IPS DF 6.9 (cell line): ENCODE measurements at regions not wholly inside any gene's neighbourhood (a gene's known extent, or its start where the extent isn't known, plus 50 kb on each side); places are given as distances from the start of the nearest gene placed in this dataset.

Experiments
- DNase-seq: peaks from one replicate; pipeline ENCODE4 v3.0.0-alpha.2; 2013; ENCODE audit warnings: low read depth, low spot score
- H3K27ac ChIP-seq: one replicate; pipeline ENCODE4 v1.5.1; 2013; ENCODE audit warnings: low read length, control low read depth
- H3K27me3 ChIP-seq: 2 replicates; pipeline ENCODE4 v1.6.1; 2013; ENCODE audit warnings: mild to moderate bottlenecking, low read length; ENCODE audit not compliant: control insufficient read depth, insufficient read depth
- H3K36me3 ChIP-seq: 2 replicates; pipeline ENCODE4 v1.6.1; 2013; ENCODE audit warnings: low read length; ENCODE audit not compliant: control insufficient read depth, insufficient read depth
- H3K4me1 ChIP-seq: 2 replicates; pipeline ENCODE4 v1.6.1; 2013; ENCODE audit warnings: low read length; ENCODE audit not compliant: control insufficient read depth, insufficient read depth
- H3K4me3 ChIP-seq: 2 replicates; pipeline ENCODE4 v1.5.1; 2013; ENCODE audit warnings: mild to moderate bottlenecking, low read length
- H3K9me3 ChIP-seq: 2 replicates; pipeline ENCODE4 v1.6.1; 2013; ENCODE audit warnings: low read length, inconsistent platforms; ENCODE audit not compliant: control insufficient read depth, insufficient read depth
- WGBS: extraction: QIAGEN DNeasy Blood & Tissue Kit; methylation state at CpG from one replicate; pipeline ENCODE4 v1.1.7; 2013; ENCODE audit warnings: mixed read lengths, missing lambda C conversion rate; ENCODE audit not compliant: insufficient read length, insufficient coverage; 5-methylcytosine and 5-hydroxymethylcytosine counted together

- Histone ChIP-seq H3K27ac (no peak overlapping the region), H3K9me3 (no peaks in the 10 kb centered on the region), H3K4me1 (no peaks in the 10 kb centered on the region), H3K36me3 (no peaks in the 10 kb centered on the region), H3K4me3 (no peak overlapping the region), H3K27me3 (no peaks in the 10 kb centered on the region)
- no CpG with 5 or more reads among the region's 1 CpG for WGBS
- DNase-seq: no peak
These were observed 71.3 kb downstream of the IRX5 start for GRCh38 chr16:55001931-55002330.

- no CpG with 5 or more reads among the region's 5 CpGs for WGBS
- Histone ChIP-seq H3K4me1 (no peaks in the 10 kb centered on the region), H3K36me3 (no peaks in the 10 kb centered on the region), H3K9me3 (no peaks in the 10 kb centered on the region), H3K27me3 (no peaks in the 10 kb centered on the region), H3K27ac (no peak overlapping the region), H3K4me3 (no peak overlapping the region)
- DNase-seq: no peak
These were observed 71.8 kb downstream of the IRX5 start for GRCh38 chr16:55002419-55002818.

GRCh38 chr16:55003306-55003705, 72.6 kb downstream of the IRX5 start:
- no CpG with 5 or more reads among the region's 2 CpGs for WGBS
- DNase-seq: no peak
- H3K36me3 ChIP-seq: no peaks in the 10 kb centered on the region

DNA sequence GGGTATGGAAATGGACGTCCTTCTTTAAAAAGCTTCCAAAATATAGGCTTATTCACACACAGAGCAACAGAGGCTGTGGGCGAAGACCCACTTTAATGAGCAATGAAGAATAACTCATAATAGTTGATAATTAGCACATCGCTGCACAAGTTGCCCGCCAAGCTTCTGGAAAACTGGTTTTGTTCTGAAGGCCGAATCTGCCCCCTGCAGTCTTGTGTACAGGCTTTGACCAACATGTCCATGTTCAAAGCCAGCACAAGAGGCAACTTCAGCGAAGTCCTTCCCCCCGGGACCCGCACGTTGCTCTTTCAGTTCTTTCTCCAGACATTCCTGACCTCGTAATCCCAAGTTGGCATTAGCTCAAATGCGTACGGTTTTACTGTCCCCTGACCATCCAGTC, 73.3 kb downstream of the IRX5 start:
- Histone ChIP-seq H3K9me3 (no peaks in the 10 kb centered on the region), H3K27ac (no peak overlapping the region), H3K4me1 (no peaks in the 10 kb centered on the region), H3K4me3 (no peak overlapping the region), H3K36me3 (no peaks in the 10 kb centered on the region), H3K27me3 (no peaks in the 10 kb centered on the region)
- DNase-seq: no peak
- WGBS: no CpG with 5 or more reads among the region's 12 CpGs

More at GRCh38 chr16:55003306-55003705, 72.6 kb downstream of the IRX5 start:
- Histone ChIP-seq H3K27ac (no peak overlapping the region), H3K4me3 (no peak overlapping the region), H3K4me1 (no peaks in the 10 kb centered on the region), H3K27me3 (no peaks in the 10 kb centered on the region), H3K9me3 (no peaks in the 10 kb centered on the region)

- no peak overlapping the region for H3K4me3 ChIP-seq
- no peaks in the 10 kb centered on the region for H3K4me1 ChIP-seq
- no peaks in the 10 kb centered on the region for H3K27me3 ChIP-seq
- WGBS: no CpG with 5 or more reads among the region's 8 CpGs
- no peaks in the 10 kb centered on the region for H3K36me3 ChIP-seq
- no peak overlapping the region for H3K27ac ChIP-seq
- no peaks in the 10 kb centered on the region for H3K9me3 ChIP-seq
- DNase-seq: no peak
These were observed 76.8 kb downstream of the IRX5 start for GRCh38 chr16:55007504-55007903.

- Histone ChIP-seq H3K9me3 (no peaks in the 10 kb centered on the region), H3K36me3 (no peaks in the 10 kb centered on the region), H3K27me3 (no peaks in the 10 kb centered on the region), H3K27ac (no peak overlapping the region), H3K4me3 (no peak overlapping the region), H3K4me1 (no peaks in the 10 kb centered on the region)
- DNase-seq: no peak
- WGBS: no CpG with 5 or more reads among the region's 15 CpGs
These were observed 78.3 kb downstream of the IRX5 start for GRCh38 chr16:55008836-55009510.

DNA sequence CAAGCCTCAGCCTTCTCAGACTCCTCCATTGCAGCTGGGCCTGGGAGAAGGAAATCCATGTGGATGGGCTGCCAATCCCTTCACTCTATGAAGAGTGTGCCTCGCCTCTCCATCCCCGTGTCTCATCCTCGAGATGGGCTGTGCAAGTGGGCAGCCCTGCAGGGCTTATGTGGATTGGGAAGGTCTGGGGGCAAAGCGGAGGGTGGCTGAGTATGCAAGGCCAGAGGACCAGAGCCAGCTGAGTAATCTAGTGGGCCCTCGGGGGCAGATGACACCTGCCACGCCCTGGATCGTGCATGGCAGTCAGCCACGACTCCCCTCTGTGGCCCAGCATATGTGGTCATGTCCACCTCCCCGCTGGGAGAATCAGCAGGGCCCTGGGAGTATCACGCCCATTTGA, 78.9 kb downstream of the IRX5 start:
- no peak for DNase-seq
- Histone ChIP-seq H3K9me3 (no peaks in the 10 kb centered on the region), H3K36me3 (no peaks in the 10 kb centered on the region), H3K27me3 (no peaks in the 10 kb centered on the region), H3K4me3 (no peak overlapping the region), H3K27ac (no peak overlapping the region), H3K4me1 (no peaks in the 10 kb centered on the region)
- WGBS: no CpG with 5 or more reads among the region's 10 CpGs

DNA sequence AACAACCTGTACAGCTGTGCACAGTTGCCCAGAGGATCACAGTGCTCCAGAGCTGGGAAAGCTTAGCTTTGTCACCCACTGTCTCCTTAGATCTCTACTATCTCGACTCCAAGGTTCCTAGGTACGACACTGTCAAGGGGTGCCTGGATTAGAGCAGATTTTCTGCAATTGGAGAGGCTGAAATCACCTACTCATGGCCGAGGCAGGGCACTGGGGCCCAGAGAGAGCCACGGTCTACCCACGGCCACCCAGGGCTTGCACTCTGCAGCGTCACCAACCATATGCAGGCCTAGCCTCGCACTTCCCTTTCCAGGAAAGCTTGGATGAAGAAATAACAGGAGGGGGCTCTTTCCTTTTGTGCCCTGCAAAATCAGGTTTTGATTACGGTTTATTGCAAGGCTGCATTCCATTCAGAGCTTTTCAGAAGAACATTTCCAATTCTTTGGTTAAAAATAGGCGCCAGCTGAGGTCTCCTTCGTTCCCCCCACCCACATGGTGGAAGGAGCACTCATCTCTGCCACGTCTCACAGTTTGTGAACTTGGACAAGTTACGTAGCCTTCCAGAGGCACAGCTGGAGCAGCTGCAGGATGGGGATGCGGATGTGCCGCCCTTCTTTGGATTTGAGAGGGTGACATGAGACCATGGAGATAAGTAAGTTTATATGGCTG, 80.0 kb downstream of the IRX5 start:
- no peaks in the 10 kb centered on the region for H3K27me3 ChIP-seq
- no CpG with 5 or more reads among the region's 14 CpGs for WGBS

GRCh38 chr16:55012362-55012761, 81.7 kb downstream of the IRX5 start:
- no peaks in the 10 kb centered on the region for H3K4me1 ChIP-seq
- DNase-seq: no peak
- H3K27ac ChIP-seq: no peak overlapping the region
- no peak overlapping the region for H3K4me3 ChIP-seq
- no peaks in the 10 kb centered on the region for H3K27me3 ChIP-seq
- no peaks in the 10 kb centered on the region for H3K9me3 ChIP-seq
- H3K36me3 ChIP-seq: no peaks in the 10 kb centered on the region
- no CpG with 5 or more reads among the region's 2 CpGs for WGBS

More for the DNA sequence above, 80.0 kb downstream of the IRX5 start:
- H3K4me3 ChIP-seq: no peak overlapping the region
- H3K27ac ChIP-seq: no peak overlapping the region
- no peak for DNase-seq
- no peaks in the 10 kb centered on the region for H3K9me3 ChIP-seq
- H3K36me3 ChIP-seq: no peaks in the 10 kb centered on the region
- H3K4me1 ChIP-seq: no peaks in the 10 kb centered on the region

GRCh38 chr16:55012793-55013192, 82.1 kb downstream of the IRX5 start:
- DNase-seq: no peak
- no peaks in the 10 kb centered on the region for H3K27me3 ChIP-seq
- no CpG with 5 or more reads among the region's 6 CpGs for WGBS
- H3K4me1 ChIP-seq: no peaks in the 10 kb centered on the region
- H3K36me3 ChIP-seq: no peaks in the 10 kb centered on the region
- H3K27ac ChIP-seq: no peak overlapping the region
- no peaks in the 10 kb centered on the region for H3K9me3 ChIP-seq
- H3K4me3 ChIP-seq: no peak overlapping the region

GRCh38 chr16:55014022-55014421, 83.4 kb downstream of the IRX5 start:
- H3K4me3 ChIP-seq: no peak overlapping the region
- no CpG with 5 or more reads among the region's 4 CpGs for WGBS
- no peaks in the 10 kb centered on the region for H3K36me3 ChIP-seq
- no peak for DNase-seq
- no peaks in the 10 kb centered on the region for H3K4me1 ChIP-seq
- H3K9me3 ChIP-seq: no peaks in the 10 kb centered on the region
- no peak overlapping the region for H3K27ac ChIP-seq
- no peaks in the 10 kb centered on the region for H3K27me3 ChIP-seq
